Liver (tissue), 8 donors: ENCODE measurements at regions not wholly inside any gene's neighbourhood (a gene's known extent, or its start where the extent isn't known, plus 50 kb on each side); places are given as distances from the start of the nearest gene placed in this dataset.

Experiments used
- DNase-seq: peaks from one replicate; pipeline ENCODE4 v3.0.0-alpha.2; 2017; ENCODE audit warnings: low spot score
- H3K27ac ChIP-seq, 2 donors: one replicate each; pipeline ENCODE4 v1.7.0; 2013; ENCODE audit warnings: inconsistent platforms in 2 of 2, low read length in 2 of 2, control low read depth in 1 of 2, low read depth in 1 of 2, mild to moderate bottlenecking in 1 of 2
- H3K27me3 ChIP-seq, 4 donors: one replicate each; pipeline versions ENCODE4 v1.6.1 to v1.7.0; 2013; ENCODE audit warnings: low read length in 3 of 4, inconsistent platforms in 1 of 4, mild to moderate bottlenecking in 1 of 4, moderate library complexity in 1 of 4; ENCODE audit not compliant: control insufficient read depth in 4 of 4, insufficient read depth in 4 of 4
- H3K36me3 ChIP-seq, 4 donors: one replicate each; pipeline versions ENCODE4 v1.6.1 to v1.7.0; 2013; ENCODE audit warnings: low read length in 3 of 4, mild to moderate bottlenecking in 3 of 4, low read depth in 1 of 4, moderate library complexity in 1 of 4; ENCODE audit not compliant: control insufficient read depth in 4 of 4, insufficient read depth in 3 of 4
- H3K4me1 ChIP-seq, 4 donors: one replicate each; pipeline versions ENCODE4 v1.6.1 to v1.7.0; 2013; ENCODE audit warnings: low read length in 3 of 4, mild to moderate bottlenecking in 3 of 4, moderate library complexity in 1 of 4; ENCODE audit not compliant: control insufficient read depth in 4 of 4, insufficient read depth in 4 of 4
- H3K4me3 ChIP-seq, 3 donors: one replicate each; pipeline versions ENCODE4 v1.6.1 to v1.7.0; 2013; ENCODE audit warnings: low read length in 3 of 3, control low read depth in 1 of 3, low read depth in 1 of 3, mild to moderate bottlenecking in 1 of 3
- H3K9ac ChIP-seq, 2 donors: one replicate each; pipeline ENCODE4 v1.7.0; 2013; ENCODE audit warnings: low read length in 2 of 2, mild to moderate bottlenecking in 2 of 2, moderate library complexity in 2 of 2, control low read depth in 1 of 2, low read depth in 1 of 2
- H3K9me3 ChIP-seq, 4 donors: one replicate each; pipeline versions ENCODE4 v1.6.1 to v1.7.0; 2013; ENCODE audit warnings: low read length in 3 of 4; ENCODE audit not compliant: control insufficient read depth in 4 of 4
- EGR1 ChIP-seq, 2 donors: IDR thresholded peaks; 2 replicates each; pipeline ENCODE4 v1.6.1; 2016 to 2018; ENCODE audit warnings: antibody characterized with exemption in 2 of 2, low read depth in 2 of 2
- FOXA1 ChIP-seq: IDR thresholded peaks from 2 replicates; pipeline ENCODE4 v1.6.1; 2016; ENCODE audit warnings: antibody characterized with exemption
- FOXA2 ChIP-seq: IDR thresholded peaks from 2 replicates; pipeline ENCODE4 v1.6.1; 2016; ENCODE audit warnings: antibody characterized with exemption
- GABPA ChIP-seq, 2 donors: IDR thresholded peaks in 1 of 2; conservative IDR thresholded peaks in 1 of 2; 2 replicates each; pipeline ENCODE4 v1.6.1; 2016; ENCODE audit warnings: antibody characterized with exemption in 2 of 2, mild to moderate bottlenecking in 1 of 2, moderate library complexity in 1 of 2
- HNF4A ChIP-seq, 2 donors: conservative IDR thresholded peaks; 2 replicates each; pipeline ENCODE4 v1.6.1; 2016; ENCODE audit warnings: antibody characterized with exemption in 2 of 2, mild to moderate bottlenecking in 2 of 2
- HNF4G ChIP-seq: IDR thresholded peaks from 2 replicates; pipeline ENCODE4 v1.6.1; 2016; ENCODE audit warnings: antibody characterized with exemption
- JUND ChIP-seq, 2 donors: IDR thresholded peaks; 2 replicates each; pipeline ENCODE4 v1.6.1; 2016; ENCODE audit warnings: antibody characterized with exemption in 2 of 2
- NR2F2 ChIP-seq: IDR thresholded peaks from 2 replicates; pipeline ENCODE4 v1.6.1; 2016; ENCODE audit warnings: antibody characterized with exemption
- RAD21 ChIP-seq, 2 donors: IDR thresholded peaks; 2 replicates each; pipeline ENCODE4 v1.6.1; 2016; ENCODE audit warnings: antibody characterized with exemption in 2 of 2, mild to moderate bottlenecking in 2 of 2
- RXRA ChIP-seq, 2 donors: IDR thresholded peaks; 2 replicates each; pipeline ENCODE4 v1.6.1; 2017 to 2018; ENCODE audit warnings: antibody characterized with exemption in 2 of 2, mild to moderate bottlenecking in 1 of 2
- SP1 ChIP-seq: IDR thresholded peaks from 2 replicates; pipeline ENCODE4 v1.6.1; 2018; ENCODE audit warnings: antibody characterized with exemption, mild to moderate bottlenecking
- TAF1 ChIP-seq: conservative IDR thresholded peaks from 2 replicates; pipeline ENCODE4 v1.6.1; 2016; ENCODE audit warnings: antibody characterized with exemption, mild to moderate bottlenecking
- YY1 ChIP-seq: IDR thresholded peaks from 2 replicates; pipeline ENCODE4 v1.6.1; 2016; ENCODE audit warnings: antibody characterized with exemption, mild to moderate bottlenecking
- WGBS: extraction: QIAGEN DNeasy Blood & Tissue Kit; methylation state at CpG from one replicate; pipeline ENCODE4 v1.1.7; 2013; 5-methylcytosine and 5-hydroxymethylcytosine counted together
- TF ChIP-seq, protein P1 (sequence below): fragments of 150-350 bp; IDR thresholded peaks from 2 replicates; pipeline ENCODE4 v1.5.1; 2017; ENCODE audit warnings: improper control_type of control experiment, low read depth, low read length; ENCODE audit not compliant: missing input control
- TF ChIP-seq, protein P2 (sequence below): IDR thresholded peaks from 2 replicates; pipeline ENCODE4 v1.6.1; 2016; ENCODE audit warnings: antibody characterized with exemption
- TF ChIP-seq, protein P3 (sequence below): IDR thresholded peaks from 2 replicates; pipeline ENCODE4 v1.6.1; 2016; ENCODE audit warnings: antibody characterized with exemption
- TF ChIP-seq, protein P4 (sequence below): IDR thresholded peaks from 2 replicates; pipeline ENCODE4 v1.6.1; 2016; ENCODE audit warnings: antibody characterized with exemption, mild to moderate bottlenecking
- TF ChIP-seq, protein P5 (sequence below): IDR thresholded peaks from 2 replicates; pipeline ENCODE4 v1.6.1; 2016; ENCODE audit warnings: antibody characterized with exemption
- donor health status: healthy.
- donor health status: healthy.
- donor health status: healthy.
- donor health status: healthy.
- donor health status: healthy.

DNA sequence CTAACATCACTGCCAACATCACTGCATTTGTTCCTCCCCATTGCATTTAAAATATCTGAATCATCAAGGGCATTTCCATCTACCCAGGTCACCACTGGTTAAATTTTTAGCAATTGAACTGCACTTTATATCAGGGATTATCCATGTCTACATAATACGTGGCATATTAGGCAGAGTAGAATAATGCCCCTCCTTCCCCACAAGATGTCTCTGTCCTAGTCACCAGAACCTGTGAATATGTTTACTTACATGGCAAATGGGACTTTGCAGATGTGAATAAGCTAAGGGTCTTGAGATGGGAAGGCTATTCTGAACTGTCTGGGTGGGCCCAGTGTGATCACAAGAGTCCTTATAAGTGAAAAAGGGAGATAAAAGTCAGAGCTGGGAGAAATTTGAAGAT, 181.7 kb upstream of the ARID2 start:
- TF ChIP-seq RAD21 (IDR thresholded peaks at IDR 0.05) (peak in 1 of 2 donors; percentile 23), EGR1 (IDR thresholded peaks at IDR 0.05; ENCODE audit: low read depth in 2 of 2) (no peak)
- TF ChIP-seq, protein P1, sequence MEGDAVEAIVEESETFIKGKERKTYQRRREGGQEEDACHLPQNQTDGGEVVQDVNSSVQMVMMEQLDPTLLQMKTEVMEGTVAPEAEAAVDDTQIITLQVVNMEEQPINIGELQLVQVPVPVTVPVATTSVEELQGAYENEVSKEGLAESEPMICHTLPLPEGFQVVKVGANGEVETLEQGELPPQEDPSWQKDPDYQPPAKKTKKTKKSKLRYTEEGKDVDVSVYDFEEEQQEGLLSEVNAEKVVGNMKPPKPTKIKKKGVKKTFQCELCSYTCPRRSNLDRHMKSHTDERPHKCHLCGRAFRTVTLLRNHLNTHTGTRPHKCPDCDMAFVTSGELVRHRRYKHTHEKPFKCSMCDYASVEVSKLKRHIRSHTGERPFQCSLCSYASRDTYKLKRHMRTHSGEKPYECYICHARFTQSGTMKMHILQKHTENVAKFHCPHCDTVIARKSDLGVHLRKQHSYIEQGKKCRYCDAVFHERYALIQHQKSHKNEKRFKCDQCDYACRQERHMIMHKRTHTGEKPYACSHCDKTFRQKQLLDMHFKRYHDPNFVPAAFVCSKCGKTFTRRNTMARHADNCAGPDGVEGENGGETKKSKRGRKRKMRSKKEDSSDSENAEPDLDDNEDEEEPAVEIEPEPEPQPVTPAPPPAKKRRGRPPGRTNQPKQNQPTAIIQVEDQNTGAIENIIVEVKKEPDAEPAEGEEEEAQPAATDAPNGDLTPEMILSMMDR = no peak
- no peak overlapping the region for H3K27ac ChIP-seq
- H3K4me3 ChIP-seq = no peak overlapping the region
- no peak overlapping the region for H3K9ac ChIP-seq
- no peaks in the 10 kb centered on the region for H3K36me3 ChIP-seq
- 66% methylated on average over 1 of the region's 1 CpG for WGBS
- no peaks in the 10 kb centered on the region for H3K27me3 ChIP-seq
- no peaks in the 10 kb centered on the region for H3K4me1 ChIP-seq
- H3K9me3 ChIP-seq = no peaks in the 10 kb centered on the region
- DNase-seq = no peak

DNA sequence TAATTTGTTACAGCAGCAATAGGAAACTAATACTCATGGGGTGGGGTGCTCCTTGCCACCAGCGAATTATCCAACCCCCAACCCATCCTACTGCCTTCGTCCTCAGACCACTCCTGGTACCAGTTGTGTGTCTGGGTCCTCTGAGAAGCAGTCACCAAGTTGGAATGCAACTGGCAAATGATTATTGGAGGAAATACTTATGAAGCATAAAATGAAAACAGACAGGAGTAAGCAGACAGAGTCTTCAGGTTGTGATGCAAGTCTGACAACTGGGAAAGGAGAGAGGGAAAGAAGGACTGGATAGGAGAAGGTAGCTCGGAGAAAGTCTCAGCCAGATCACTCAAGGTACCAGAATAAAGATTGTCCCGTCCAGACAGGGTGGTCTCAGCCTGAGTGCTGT, 181.1 kb upstream of the ARID2 start:
- H3K4me1 ChIP-seq = no peaks in the 10 kb centered on the region
- H3K9ac ChIP-seq = no peak overlapping the region
- no peak for TF ChIP-seq RXRA (IDR thresholded peaks at IDR 0.05)
- TF ChIP-seq YY1 = no peak
- TF ChIP-seq NR2F2 = no peak
- TF ChIP-seq RAD21 (IDR thresholded peaks at IDR 0.05) = no peak
- TF ChIP-seq FOXA2 = no peak
- TF ChIP-seq, protein P1 = no peak
- TF ChIP-seq GABPA (IDR thresholded peaks at IDR 0.05 in 1 of 2, conservative IDR thresholded peaks at IDR 0.05 in 1 of 2) = no peak
- TF ChIP-seq, protein P2, sequence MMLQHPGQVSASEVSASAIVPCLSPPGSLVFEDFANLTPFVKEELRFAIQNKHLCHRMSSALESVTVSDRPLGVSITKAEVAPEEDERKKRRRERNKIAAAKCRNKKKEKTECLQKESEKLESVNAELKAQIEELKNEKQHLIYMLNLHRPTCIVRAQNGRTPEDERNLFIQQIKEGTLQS = no peak
- TF ChIP-seq HNF4A (conservative IDR thresholded peaks at IDR 0.05) = no peak
- TF ChIP-seq, protein P3, sequence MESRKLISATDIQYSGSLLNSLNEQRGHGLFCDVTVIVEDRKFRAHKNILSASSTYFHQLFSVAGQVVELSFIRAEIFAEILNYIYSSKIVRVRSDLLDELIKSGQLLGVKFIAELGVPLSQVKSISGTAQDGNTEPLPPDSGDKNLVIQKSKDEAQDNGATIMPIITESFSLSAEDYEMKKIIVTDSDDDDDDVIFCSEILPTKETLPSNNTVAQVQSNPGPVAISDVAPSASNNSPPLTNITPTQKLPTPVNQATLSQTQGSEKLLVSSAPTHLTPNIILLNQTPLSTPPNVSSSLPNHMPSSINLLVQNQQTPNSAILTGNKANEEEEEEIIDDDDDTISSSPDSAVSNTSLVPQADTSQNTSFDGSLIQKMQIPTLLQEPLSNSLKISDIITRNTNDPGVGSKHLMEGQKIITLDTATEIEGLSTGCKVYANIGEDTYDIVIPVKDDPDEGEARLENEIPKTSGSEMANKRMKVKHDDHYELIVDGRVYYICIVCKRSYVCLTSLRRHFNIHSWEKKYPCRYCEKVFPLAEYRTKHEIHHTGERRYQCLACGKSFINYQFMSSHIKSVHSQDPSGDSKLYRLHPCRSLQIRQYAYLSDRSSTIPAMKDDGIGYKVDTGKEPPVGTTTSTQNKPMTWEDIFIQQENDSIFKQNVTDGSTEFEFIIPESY = no peak
- TF ChIP-seq FOXA1 = no peak
- TF ChIP-seq SP1 = no peak
- TF ChIP-seq, protein P4, sequence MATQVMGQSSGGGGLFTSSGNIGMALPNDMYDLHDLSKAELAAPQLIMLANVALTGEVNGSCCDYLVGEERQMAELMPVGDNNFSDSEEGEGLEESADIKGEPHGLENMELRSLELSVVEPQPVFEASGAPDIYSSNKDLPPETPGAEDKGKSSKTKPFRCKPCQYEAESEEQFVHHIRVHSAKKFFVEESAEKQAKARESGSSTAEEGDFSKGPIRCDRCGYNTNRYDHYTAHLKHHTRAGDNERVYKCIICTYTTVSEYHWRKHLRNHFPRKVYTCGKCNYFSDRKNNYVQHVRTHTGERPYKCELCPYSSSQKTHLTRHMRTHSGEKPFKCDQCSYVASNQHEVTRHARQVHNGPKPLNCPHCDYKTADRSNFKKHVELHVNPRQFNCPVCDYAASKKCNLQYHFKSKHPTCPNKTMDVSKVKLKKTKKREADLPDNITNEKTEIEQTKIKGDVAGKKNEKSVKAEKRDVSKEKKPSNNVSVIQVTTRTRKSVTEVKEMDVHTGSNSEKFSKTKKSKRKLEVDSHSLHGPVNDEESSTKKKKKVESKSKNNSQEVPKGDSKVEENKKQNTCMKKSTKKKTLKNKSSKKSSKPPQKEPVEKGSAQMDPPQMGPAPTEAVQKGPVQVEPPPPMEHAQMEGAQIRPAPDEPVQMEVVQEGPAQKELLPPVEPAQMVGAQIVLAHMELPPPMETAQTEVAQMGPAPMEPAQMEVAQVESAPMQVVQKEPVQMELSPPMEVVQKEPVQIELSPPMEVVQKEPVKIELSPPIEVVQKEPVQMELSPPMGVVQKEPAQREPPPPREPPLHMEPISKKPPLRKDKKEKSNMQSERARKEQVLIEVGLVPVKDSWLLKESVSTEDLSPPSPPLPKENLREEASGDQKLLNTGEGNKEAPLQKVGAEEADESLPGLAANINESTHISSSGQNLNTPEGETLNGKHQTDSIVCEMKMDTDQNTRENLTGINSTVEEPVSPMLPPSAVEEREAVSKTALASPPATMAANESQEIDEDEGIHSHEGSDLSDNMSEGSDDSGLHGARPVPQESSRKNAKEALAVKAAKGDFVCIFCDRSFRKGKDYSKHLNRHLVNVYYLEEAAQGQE = no peak
- no peak for TF ChIP-seq EGR1 (IDR thresholded peaks at IDR 0.05; ENCODE audit: low read depth in 2 of 2)
- TF ChIP-seq, protein P5, sequence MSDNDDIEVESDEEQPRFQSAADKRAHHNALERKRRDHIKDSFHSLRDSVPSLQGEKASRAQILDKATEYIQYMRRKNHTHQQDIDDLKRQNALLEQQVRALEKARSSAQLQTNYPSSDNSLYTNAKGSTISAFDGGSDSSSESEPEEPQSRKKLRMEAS = no peak
- TF ChIP-seq JUND (IDR thresholded peaks at IDR 0.05) = no peak
- TF ChIP-seq HNF4G = no peak
- TF ChIP-seq TAF1 = no peak
- H3K36me3 ChIP-seq = no peaks in the 10 kb centered on the region
- no peak overlapping the region for H3K4me3 ChIP-seq
- DNase-seq = no peak
- WGBS = 90% methylated on average over 4 of the region's 4 CpGs
- no peaks in the 10 kb centered on the region for H3K9me3 ChIP-seq
- no peak overlapping the region for H3K27ac ChIP-seq
- H3K27me3 ChIP-seq = no peaks in the 10 kb centered on the region
